ENCODE measurements at regions not wholly inside any gene's neighbourhood (a gene's known extent, or its start where the extent isn't known, plus 50 kb on each side); places are given as distances from the start of the nearest gene placed in this dataset.

DNA sequence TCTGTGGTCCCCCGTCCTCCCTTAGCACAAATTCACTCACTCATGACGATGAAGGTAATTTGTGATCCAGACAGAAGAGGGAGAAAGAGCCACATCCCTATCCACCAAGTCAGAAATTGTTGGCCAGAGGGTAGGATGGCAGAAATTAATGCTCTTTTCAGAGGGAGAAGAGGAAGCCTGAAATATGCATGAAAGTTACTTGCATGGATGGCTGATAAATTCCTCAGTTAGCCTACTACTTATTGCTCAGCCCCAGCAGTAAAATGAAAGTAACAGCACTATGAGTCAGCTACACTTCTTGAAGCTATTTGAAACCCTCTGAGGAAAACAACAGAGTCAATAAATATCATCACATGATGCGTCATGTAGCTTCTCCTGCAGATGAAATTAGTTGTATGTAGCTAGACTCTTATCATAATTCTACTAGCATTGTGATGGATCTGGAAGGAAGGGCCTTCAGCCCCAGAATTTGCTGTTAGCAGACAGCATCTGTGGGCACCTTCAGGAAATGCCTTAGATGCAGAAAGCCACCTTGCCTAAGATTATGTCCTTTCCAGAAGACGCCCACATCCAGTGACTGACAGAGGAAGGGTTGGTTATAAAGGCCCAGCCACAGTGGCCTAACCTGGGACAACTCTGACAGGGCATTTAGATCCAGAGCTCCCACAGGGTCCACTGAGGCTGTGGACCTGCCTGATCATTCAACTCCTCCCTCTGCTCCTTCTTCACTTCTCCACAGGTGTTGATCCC is 81.2 kb upstream of the CCDC112 start (continued):
- TF ChIP-seq, protein P1, sequence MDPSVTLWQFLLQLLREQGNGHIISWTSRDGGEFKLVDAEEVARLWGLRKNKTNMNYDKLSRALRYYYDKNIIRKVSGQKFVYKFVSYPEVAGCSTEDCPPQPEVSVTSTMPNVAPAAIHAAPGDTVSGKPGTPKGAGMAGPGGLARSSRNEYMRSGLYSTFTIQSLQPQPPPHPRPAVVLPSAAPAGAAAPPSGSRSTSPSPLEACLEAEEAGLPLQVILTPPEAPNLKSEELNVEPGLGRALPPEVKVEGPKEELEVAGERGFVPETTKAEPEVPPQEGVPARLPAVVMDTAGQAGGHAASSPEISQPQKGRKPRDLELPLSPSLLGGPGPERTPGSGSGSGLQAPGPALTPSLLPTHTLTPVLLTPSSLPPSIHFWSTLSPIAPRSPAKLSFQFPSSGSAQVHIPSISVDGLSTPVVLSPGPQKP (IDR thresholded peaks at IDR 0.05; ENCODE audit: borderline replicate concordance, low read depth, low read length) = no peak

DNA sequence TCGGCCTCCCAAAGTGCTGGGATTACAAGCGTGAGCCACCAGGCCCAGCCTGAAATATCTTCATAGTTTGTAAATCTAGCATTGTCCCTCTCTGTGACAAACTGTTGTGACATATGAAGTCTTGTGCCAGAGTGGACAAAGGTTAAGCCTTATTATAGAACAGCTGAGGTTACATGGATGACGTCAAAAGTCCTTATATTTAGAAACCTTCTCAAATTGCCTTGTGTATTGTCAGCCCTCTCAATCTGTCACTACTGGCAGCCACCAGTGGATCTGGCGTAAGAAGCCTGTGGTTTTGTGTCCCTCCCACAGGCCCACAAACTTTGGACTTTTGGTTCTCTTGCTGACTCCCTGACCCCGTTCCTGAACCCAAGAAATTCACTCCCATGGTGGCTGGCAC is 79.4 kb upstream of the CCDC112 start:
- no peak overlapping the region for H2BK20ac ChIP-seq (ENCODE audit: low read depth, low read length)
- intact Hi-C loops (cut with micrococcal nuclease) = loop anchor here (2.0 to 5.0 kb wide), 2 partner anchors 69 to 211 kb away; no protein-coding TSS in a partner anchor
- no peaks in the 10 kb centered on the region for H3K27me3 ChIP-seq (ENCODE audit: control insufficient read depth, insufficient read depth, low read length)
- 0 out of 2 replicates have a peak overlapping the region, but pooled peaks have one; percentile 45 for H3K14ac ChIP-seq (replicated peaks; ENCODE audit: low read depth, low read length)
- no peak overlapping the region for H3K4me2 ChIP-seq (ENCODE audit: low read depth, low read length)
- H3K23ac ChIP-seq (ENCODE audit: low read depth, low read length) = no peak overlapping the region
- H4K91ac ChIP-seq (ENCODE audit: insufficient read depth, low read depth, low read length) = no peak overlapping the region; the same call in 1 of the 2 replicates
- no peak overlapping the region for H4K5ac ChIP-seq (ENCODE audit: low read depth, low read length)
- H3K4ac ChIP-seq (ENCODE audit: low read depth, low read length) = peak overlapping the region; percentile 61; the same call in 1 of the 2 replicates
- ATAC-seq (ENCODE audit: low read depth) (no peak), DNase-seq (peak; percentile 61)
- H3K79me1 ChIP-seq (ENCODE audit: low read depth in 1 of 2, low read length in 2 of 2) = no peaks in the 10 kb centered on the region
- no peak overlapping the region for H2AK9ac ChIP-seq (replicated peaks; ENCODE audit: low read depth, low read length, poor library complexity)
- H2AK5ac ChIP-seq (ENCODE audit: low read depth, low read length) = no peak overlapping the region
- H3K9ac ChIP-seq (ENCODE audit: low read depth, low read length) = no peak overlapping the region
- H2BK120ac ChIP-seq (ENCODE audit: low read depth, low read length) = no peak overlapping the region
- H3K9me1 ChIP-seq (ENCODE audit: insufficient read depth, low read length) = peaks cover 4% of the 10 kb centered on the region; the same call in 1 of the 2 replicates
- no peak overlapping the region for H3K18ac ChIP-seq (ENCODE audit: low read depth, low read length)
- H2AFZ ChIP-seq (replicated peaks; ENCODE audit: low read length, poor library complexity) = no peak overlapping the region
- peak overlapping the region; percentile 69; the same call in 1 of the 3 replicates for H2BK15ac ChIP-seq (ENCODE audit: low read depth, low read length)
- no TSS peak for BruUV-seq (replicated peaks)
- dilution Hi-C loops (cut with HindIII; ENCODE audit: low sequenced_read_pairs, unreplicated experiment) = no loop called here
- CTCF ChIA-PET = interaction anchor here (1.0 kb wide), 1 partner anchor 16 kb away, joined by 3 read pairs; no protein-coding TSS in a partner anchor
- H4K8ac ChIP-seq (ENCODE audit: low read depth in 2 of 2, low read length in 2 of 2) = no peak overlapping the region
- no peak overlapping the region for H3K56ac ChIP-seq (ENCODE audit: extremely low read depth, insufficient read depth, low read length)
- in situ Hi-C loops (cut with MboI; ENCODE audit: low sequenced_read_pairs) = no loop called here
- H3K36me3 ChIP-seq (ENCODE audit: control insufficient read depth, insufficient read depth, low read length) = no peaks in the 10 kb centered on the region
- no peak overlapping the region for H3K27ac ChIP-seq (ENCODE audit: insufficient read depth, low read length)
- no peak overlapping the region for H2BK5ac ChIP-seq (ENCODE audit: low read depth, low read length, poor library complexity, severe bottlenecking)
- no peaks in the 10 kb centered on the region for H3K9me3 ChIP-seq (ENCODE audit: control insufficient read depth, insufficient read depth, low read length)
- H4K20me1 ChIP-seq (ENCODE audit: insufficient read depth, low read length) = no peaks in the 10 kb centered on the region
- POLR2A ChIA-PET (ENCODE audit: unreplicated experiment) = interaction anchor here (0.6 kb wide), 1 partner anchor 151 kb away, joined by 3 read pairs; no protein-coding TSS in a partner anchor
- WGBS, 2 experiments (ENCODE audit: extremely low coverage in 2 of 2, insufficient read length in 1 of 2) = 76% methylated on average over 3 of the region's 5 CpGs; no CpG with 5 or more reads in 1 of the 2 experiments
- H3K4me3 ChIP-seq (ENCODE audit: insufficient read depth, low read depth, low read length) = no peak overlapping the region
- H3K4me1 ChIP-seq (ENCODE audit: control insufficient read depth, insufficient read depth, low read length) = peaks cover 4% of the 10 kb centered on the region
- TF ChIP-seq, protein P2, sequence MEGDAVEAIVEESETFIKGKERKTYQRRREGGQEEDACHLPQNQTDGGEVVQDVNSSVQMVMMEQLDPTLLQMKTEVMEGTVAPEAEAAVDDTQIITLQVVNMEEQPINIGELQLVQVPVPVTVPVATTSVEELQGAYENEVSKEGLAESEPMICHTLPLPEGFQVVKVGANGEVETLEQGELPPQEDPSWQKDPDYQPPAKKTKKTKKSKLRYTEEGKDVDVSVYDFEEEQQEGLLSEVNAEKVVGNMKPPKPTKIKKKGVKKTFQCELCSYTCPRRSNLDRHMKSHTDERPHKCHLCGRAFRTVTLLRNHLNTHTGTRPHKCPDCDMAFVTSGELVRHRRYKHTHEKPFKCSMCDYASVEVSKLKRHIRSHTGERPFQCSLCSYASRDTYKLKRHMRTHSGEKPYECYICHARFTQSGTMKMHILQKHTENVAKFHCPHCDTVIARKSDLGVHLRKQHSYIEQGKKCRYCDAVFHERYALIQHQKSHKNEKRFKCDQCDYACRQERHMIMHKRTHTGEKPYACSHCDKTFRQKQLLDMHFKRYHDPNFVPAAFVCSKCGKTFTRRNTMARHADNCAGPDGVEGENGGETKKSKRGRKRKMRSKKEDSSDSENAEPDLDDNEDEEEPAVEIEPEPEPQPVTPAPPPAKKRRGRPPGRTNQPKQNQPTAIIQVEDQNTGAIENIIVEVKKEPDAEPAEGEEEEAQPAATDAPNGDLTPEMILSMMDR (conservative IDR thresholded peaks at IDR 0.05; ENCODE audit: low read depth, low read length) = no peak
- TF ChIP-seq MAFK (IDR thresholded peaks at IDR 0.05; ENCODE audit: low read depth, low read length) (no peak), SMC3 (IDR thresholded peaks at IDR 0.05; ENCODE audit: low read depth, low read length) (no peak), MXI1 (IDR thresholded peaks at IDR 0.05; ENCODE audit: borderline replicate concordance, low read depth, low read length) (no peak), MAZ (IDR thresholded peaks at IDR 0.05; ENCODE audit: borderline replicate concordance, low read depth, low read length) (no peak), RCOR1 (IDR thresholded peaks at IDR 0.05; ENCODE audit: insufficient replicate concordance, low read length) (no peak), CEBPB (IDR thresholded peaks at IDR 0.05; ENCODE audit: low read depth, low read length) (no peak), FOS (IDR thresholded peaks at IDR 0.05; ENCODE audit: low read depth, low read length) (no peak), RAD21 (IDR thresholded peaks at IDR 0.05; ENCODE audit: low read length) (no peak), BHLHE40 (IDR thresholded peaks at IDR 0.05; ENCODE audit: low read depth, low read length) (no peak), CHD1 (IDR thresholded peaks at IDR 0.05; ENCODE audit: low read depth, low read length) (no peak), POLR2A (IDR thresholded peaks at IDR 0.05; ENCODE audit: low read depth, low read length) (no peak), RFX5 (IDR thresholded peaks at IDR 0.05; ENCODE audit: low read depth, low read length) (no peak), NFE2L2 (IDR thresholded peaks at IDR 0.05; ENCODE audit: low read depth, low read length) (no peak)

Measured in IMR-90 (cell line).